H9 (cell line): ENCODE measurements at regions not wholly inside any gene's neighbourhood (a gene's known extent, or its start where the extent isn't known, plus 50 kb on each side); places are given as distances from the start of the nearest gene placed in this dataset.

Experiments used
- DNase-seq: peaks from one replicate; pipeline ENCODE4 v3.0.0-alpha.2; 2017
- H2AFZ ChIP-seq: one replicate; pipeline ENCODE4 v1.6.1; 2013; ENCODE audit warnings: mild to moderate bottlenecking, low read length, control low read depth, moderate library complexity
- H2AK5ac ChIP-seq: 2 replicates; pipeline ENCODE4 v1.6.1; 2013; ENCODE audit warnings: low read length, control low read depth, mixed read lengths; ENCODE audit not compliant: insufficient read length
- H2BK120ac ChIP-seq: one replicate; pipeline ENCODE4 v1.6.1; 2013; ENCODE audit warnings: low read depth, mild to moderate bottlenecking, low read length, control low read depth, inconsistent platforms; ENCODE audit not compliant: poor library complexity, severe bottlenecking
- H2BK12ac ChIP-seq: 2 replicates; pipeline ENCODE4 v1.6.1; 2013; ENCODE audit warnings: low read length, control low read depth, mixed read lengths, low read depth; ENCODE audit not compliant: insufficient read length
- H2BK15ac ChIP-seq: 2 replicates; pipeline ENCODE4 v1.6.1; 2013; ENCODE audit warnings: low read depth, low read length, control low read depth
- H2BK20ac ChIP-seq: one replicate; pipeline ENCODE4 v1.6.1; 2013; ENCODE audit warnings: low read depth, mild to moderate bottlenecking, low read length, control low read depth, inconsistent platforms; ENCODE audit not compliant: poor library complexity, severe bottlenecking
- H2BK5ac ChIP-seq: 2 replicates; pipeline ENCODE4 v1.6.1; 2013; ENCODE audit warnings: low read length, control low read depth, mixed read lengths; ENCODE audit not compliant: insufficient read length
- H3K14ac ChIP-seq: 2 replicates; pipeline ENCODE4 v1.6.1; 2013; ENCODE audit warnings: low read length, control low read depth; ENCODE audit not compliant: insufficient read depth
- H3K18ac ChIP-seq: 2 replicates; pipeline ENCODE4 v1.6.1; 2013; ENCODE audit warnings: low read depth, mild to moderate bottlenecking, mixed read lengths, low read length, control low read depth; ENCODE audit not compliant: insufficient read length
- H3K23ac ChIP-seq: 2 replicates; pipeline ENCODE4 v1.6.1; 2013; ENCODE audit warnings: low read length, control low read depth, mixed read lengths, low read depth; ENCODE audit not compliant: insufficient read length
- H3K23me2 ChIP-seq: 2 replicates; pipeline ENCODE4 v1.6.1; 2013; ENCODE audit warnings: low read depth, mild to moderate bottlenecking, mixed read lengths, low read length, control low read depth; ENCODE audit not compliant: insufficient read length, poor library complexity, severe bottlenecking
- H3K27ac ChIP-seq: 2 replicates; pipeline ENCODE4 v1.5.1; 2013; ENCODE audit warnings: low read length, control low read depth, mixed read lengths, low read depth; ENCODE audit not compliant: insufficient read length
- H3K27me3 ChIP-seq: 2 replicates; pipeline ENCODE4 v1.6.1; 2013; ENCODE audit warnings: low read length, control low read depth, inconsistent platforms; ENCODE audit not compliant: insufficient read depth
- H3K4ac ChIP-seq: 2 replicates; pipeline ENCODE4 v1.6.1; 2013; ENCODE audit warnings: low read depth, mild to moderate bottlenecking, control low read depth, inconsistent platforms, low read length, moderate library complexity
- H3K4me1 ChIP-seq: 2 replicates; pipeline ENCODE4 v1.6.1; 2013; ENCODE audit warnings: low read length, control low read depth, inconsistent platforms; ENCODE audit not compliant: insufficient read depth
- H3K4me2 ChIP-seq: 2 replicates; pipeline ENCODE4 v1.6.1; 2013; ENCODE audit warnings: low read length, control low read depth, mixed read lengths; ENCODE audit not compliant: insufficient read length, insufficient read depth
- H3K56ac ChIP-seq: 2 replicates; pipeline ENCODE4 v1.6.1; 2013; ENCODE audit warnings: low read depth, mild to moderate bottlenecking, mixed read lengths, low read length, control low read depth; ENCODE audit not compliant: insufficient read length
- H3K79me1 ChIP-seq: 2 replicates; pipeline ENCODE4 v1.6.1; 2013; ENCODE audit warnings: low read depth, mild to moderate bottlenecking, moderate library complexity, low read length, control low read depth, inconsistent platforms; ENCODE audit not compliant: insufficient read depth, poor library complexity, severe bottlenecking
- H3K79me2 ChIP-seq: 2 replicates; pipeline ENCODE4 v1.6.1; 2013; ENCODE audit warnings: low read length, control low read depth, inconsistent platforms; ENCODE audit not compliant: insufficient read depth
- H3K9ac ChIP-seq: 2 replicates; pipeline ENCODE4 v1.6.1; 2013; ENCODE audit warnings: low read length, control low read depth, mixed read lengths; ENCODE audit not compliant: insufficient read length; ENCODE audit errors: extremely low read depth
- H3K9me3 ChIP-seq: one replicate; pipeline ENCODE4 v1.6.1; 2013; ENCODE audit warnings: low read depth, low read length, inconsistent platforms; ENCODE audit not compliant: control insufficient read depth
- H3T11ph ChIP-seq: one replicate; pipeline ENCODE4 v1.6.1; 2013; ENCODE audit warnings: mild to moderate bottlenecking, low read length, control low read depth, inconsistent platforms
- H4K20me1 ChIP-seq: one replicate; pipeline ENCODE4 v1.6.1; 2013; ENCODE audit not compliant: control insufficient read depth, insufficient read length, insufficient read depth
- H4K5ac ChIP-seq: 2 replicates; pipeline ENCODE4 v1.6.1; 2013; ENCODE audit warnings: low read depth, mild to moderate bottlenecking, mixed read lengths, low read length, control low read depth; ENCODE audit not compliant: insufficient read length
- H4K8ac ChIP-seq: replicated peaks from 2 replicates; pipeline ENCODE4 v1.6.1; 2013; ENCODE audit warnings: low read length, control low read depth, mixed read lengths, low read depth; ENCODE audit not compliant: insufficient read length
- H4K91ac ChIP-seq: 2 replicates; pipeline ENCODE4 v1.6.1; 2013; ENCODE audit warnings: low read depth, mild to moderate bottlenecking, moderate library complexity, mixed read lengths, low read length, control low read depth; ENCODE audit not compliant: insufficient read length
- H3K27ac Mint-ChIP-seq, 3 experiments: 2 replicates in 2 of 3; 3 replicates in 1 of 3; pipeline ENCODE4 v1.8.0; 2020 to 2021; ENCODE audit warnings: mixed read lengths in 3 of 3, mild to moderate bottlenecking in 1 of 3, moderate library complexity in 1 of 3
- H3K27me3 Mint-ChIP-seq: 2 replicates; pipeline ENCODE4 v1.8.0; 2021; ENCODE audit warnings: low read depth, mild to moderate bottlenecking, moderate library complexity, mixed read lengths
- H3K36me3 Mint-ChIP-seq, 3 experiments: 2 replicates in 2 of 3; 3 replicates in 1 of 3; pipeline ENCODE4 v1.8.0; 2020 to 2021; ENCODE audit warnings: low read depth in 3 of 3, mixed read lengths in 3 of 3; ENCODE audit not compliant: insufficient read depth in 1 of 3
- H3K4me1 Mint-ChIP-seq, 2 experiments: 2 replicates each; pipeline ENCODE4 v1.8.0; 2020; ENCODE audit warnings: mixed read lengths in 2 of 2
- H3K4me3 Mint-ChIP-seq, 2 experiments: 2 replicates in 1 of 2; 3 replicates in 1 of 2; pipeline ENCODE4 v1.8.0; 2020 to 2021; ENCODE audit warnings: mild to moderate bottlenecking in 2 of 2, mixed read lengths in 2 of 2, moderate library complexity in 1 of 2
- H3K9me3 Mint-ChIP-seq, 2 experiments: 2 replicates in 1 of 2; 3 replicates in 1 of 2; pipeline ENCODE4 v1.8.0; 2020; ENCODE audit warnings: mild to moderate bottlenecking in 2 of 2, mixed read lengths in 2 of 2, moderate library complexity in 1 of 2
- CTCF ChIP-seq: fragments of 200-600 bp; sonication (generic); conservative IDR thresholded peaks from 3 replicates; pipeline ENCODE4 v1.8.0; 2021; ENCODE audit warnings: antibody characterized with exemption, mild to moderate bottlenecking
- WGBS: extraction: QIAGEN DNeasy Blood & Tissue Kit; methylation state at CpG from one replicate; pipeline ENCODE4 v1.1.7; 2013; ENCODE audit warnings: missing lambda C conversion rate, low lambda C conversion rate, mixed read lengths; ENCODE audit not compliant: insufficient read length; ENCODE audit errors: extremely low coverage; 5-methylcytosine and 5-hydroxymethylcytosine counted together

DNA sequence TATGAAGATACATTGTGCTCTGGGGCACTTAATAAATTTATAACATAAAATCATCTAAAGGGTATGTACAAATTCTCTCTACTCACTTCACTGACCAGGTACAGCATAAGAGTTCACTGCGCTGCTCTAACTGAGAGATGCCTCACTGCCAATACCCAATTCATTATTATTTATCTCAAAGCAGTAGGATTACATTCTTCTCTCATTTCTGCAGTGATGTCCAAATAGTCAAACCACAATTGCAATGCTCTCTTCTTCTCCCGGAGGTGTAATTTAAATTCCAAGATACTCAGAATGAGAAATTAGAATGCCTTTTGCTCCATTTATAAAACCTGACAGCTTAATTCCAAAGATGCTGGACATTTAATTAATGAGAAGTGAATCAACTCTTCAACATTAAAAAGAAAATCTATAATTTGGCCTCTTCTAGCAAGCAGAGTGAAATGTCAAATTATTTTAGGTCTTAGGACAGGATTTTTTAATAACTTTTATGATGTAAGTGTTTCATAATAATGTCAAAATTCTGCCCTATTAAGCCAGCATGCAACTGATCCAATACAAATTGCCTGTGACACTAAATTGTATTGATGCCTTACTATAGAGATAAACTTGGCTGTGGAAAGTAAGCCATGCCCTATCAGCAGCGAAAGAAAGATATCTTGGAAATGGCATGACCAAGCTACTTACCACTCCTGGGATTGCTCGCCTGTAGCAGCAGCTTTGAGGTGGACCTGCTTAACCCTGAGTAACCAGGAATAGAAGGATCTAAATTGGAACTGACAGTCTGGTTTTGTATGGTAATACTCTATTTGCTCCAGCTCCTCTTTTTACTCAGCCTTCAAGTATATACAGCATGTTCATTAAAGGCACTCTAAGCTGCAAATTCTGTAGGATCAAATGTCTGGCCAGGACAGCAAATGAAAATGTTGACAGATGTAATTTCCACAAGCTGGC lies 374.2 kb upstream of the TYRP1 start:
- TF ChIP-seq CTCF = no peak
- Histone ChIP-seq H3K23ac (no peak overlapping the region), H4K5ac (no peak overlapping the region), H2BK20ac (no peak overlapping the region), H3K27me3 (no peaks in the 10 kb centered on the region), H2BK12ac (no peak overlapping the region), H2BK15ac (no peak overlapping the region), H3K79me1 (no peaks in the 10 kb centered on the region), H3K14ac (no peak overlapping the region), H3K27ac (no peak overlapping the region), H2BK5ac (no peak overlapping the region), H3K9ac (no peak overlapping the region), H3K18ac (no peak overlapping the region), H4K8ac (no peak overlapping the region), H2AK5ac (no peak overlapping the region), H3T11ph (no peak overlapping the region), H2AFZ (no peak overlapping the region), H3K4ac (no peak overlapping the region), H3K23me2 (no peaks in the 10 kb centered on the region), H3K9me3 (no peaks in the 10 kb centered on the region), H4K20me1 (no peaks in the 10 kb centered on the region), H3K56ac (no peak overlapping the region), H3K79me2 (no peaks in the 10 kb centered on the region), H2BK120ac (no peak overlapping the region), H3K4me2 (no peak overlapping the region), H4K91ac (no peak overlapping the region), H3K4me1 (no peaks in the 10 kb centered on the region)
- no peaks in the 10 kb centered on the region; the same call in 1 of the 2 replicates for H3K27me3 Mint-ChIP-seq
- no peaks in the 10 kb centered on the region for H3K4me1 Mint-ChIP-seq
- H3K36me3 Mint-ChIP-seq = no peaks in the 10 kb centered on the region
- DNase-seq = no peak
- peaks cover 0 to 2% of the 10 kb centered on the region in 2 experiments; a peak in 3 of 5 replicates for H3K9me3 Mint-ChIP-seq
- no peak overlapping the region for H3K4me3 Mint-ChIP-seq
- no peak overlapping the region for H3K27ac Mint-ChIP-seq
- WGBS = no CpG with 5 or more reads among the region's 4 CpGs
